ENCODE measurements at regions not wholly inside any gene's neighbourhood (a gene's known extent, or its start where the extent isn't known, plus 50 kb on each side); places are given as distances from the start of the nearest gene placed in this dataset.

DNA sequence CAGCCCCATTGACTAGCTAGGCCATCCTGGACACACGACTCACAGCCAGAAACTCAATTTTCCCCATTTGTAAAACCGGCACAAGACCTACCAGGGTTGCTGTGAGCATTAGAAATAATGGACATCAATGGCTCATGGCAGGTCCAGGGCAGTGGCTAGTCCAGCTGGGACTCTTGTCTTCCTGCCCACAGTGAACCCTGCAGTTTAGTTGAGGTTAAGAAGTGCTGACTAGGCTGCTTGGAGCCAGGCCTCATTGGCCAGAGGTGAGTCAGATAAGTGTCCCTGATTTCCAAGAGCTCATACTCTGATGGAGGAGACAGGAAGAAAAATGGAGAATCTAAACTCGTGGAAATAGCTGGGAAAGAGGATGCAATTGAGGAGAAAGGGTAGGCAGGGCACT lies 123.4 kb upstream of the ZNF92 start:
- TF ChIP-seq YY1 (IDR thresholded peaks at IDR 0.05; ENCODE audit: insufficient read depth, insufficient read length), result no peak
- no peak for TF ChIP-seq SUZ12 (IDR thresholded peaks at IDR 0.05; ENCODE audit: extremely low read depth, insufficient read depth, insufficient read length)
- TF ChIP-seq ZNF274 (IDR thresholded peaks at IDR 0.05; ENCODE audit: low read depth, low read length), result no peak
